ENCODE measurements at regions not wholly inside any gene's neighbourhood (a gene's known extent, or its start where the extent isn't known, plus 50 kb on each side); places are given as distances from the start of the nearest gene placed in this dataset.

DNA sequence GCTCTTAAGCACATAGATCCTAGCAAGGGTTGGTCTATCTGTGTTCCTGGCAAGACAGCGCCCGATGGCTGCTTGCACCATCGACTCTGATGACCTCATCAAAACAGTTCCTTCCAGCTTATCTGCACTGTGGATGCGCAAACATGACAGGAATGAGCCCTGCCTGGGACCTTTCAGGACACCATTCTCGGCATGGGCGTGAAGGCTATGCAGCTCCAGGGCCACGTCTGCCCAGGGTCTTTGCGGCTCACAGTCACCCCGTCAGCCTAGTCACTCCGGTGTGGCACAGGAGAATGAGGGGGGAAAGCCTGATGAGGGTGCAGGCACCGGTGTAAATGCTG is 147.8 kb upstream of the TWIST2 start:
- DNase-seq = peak; percentile 64

DNA sequence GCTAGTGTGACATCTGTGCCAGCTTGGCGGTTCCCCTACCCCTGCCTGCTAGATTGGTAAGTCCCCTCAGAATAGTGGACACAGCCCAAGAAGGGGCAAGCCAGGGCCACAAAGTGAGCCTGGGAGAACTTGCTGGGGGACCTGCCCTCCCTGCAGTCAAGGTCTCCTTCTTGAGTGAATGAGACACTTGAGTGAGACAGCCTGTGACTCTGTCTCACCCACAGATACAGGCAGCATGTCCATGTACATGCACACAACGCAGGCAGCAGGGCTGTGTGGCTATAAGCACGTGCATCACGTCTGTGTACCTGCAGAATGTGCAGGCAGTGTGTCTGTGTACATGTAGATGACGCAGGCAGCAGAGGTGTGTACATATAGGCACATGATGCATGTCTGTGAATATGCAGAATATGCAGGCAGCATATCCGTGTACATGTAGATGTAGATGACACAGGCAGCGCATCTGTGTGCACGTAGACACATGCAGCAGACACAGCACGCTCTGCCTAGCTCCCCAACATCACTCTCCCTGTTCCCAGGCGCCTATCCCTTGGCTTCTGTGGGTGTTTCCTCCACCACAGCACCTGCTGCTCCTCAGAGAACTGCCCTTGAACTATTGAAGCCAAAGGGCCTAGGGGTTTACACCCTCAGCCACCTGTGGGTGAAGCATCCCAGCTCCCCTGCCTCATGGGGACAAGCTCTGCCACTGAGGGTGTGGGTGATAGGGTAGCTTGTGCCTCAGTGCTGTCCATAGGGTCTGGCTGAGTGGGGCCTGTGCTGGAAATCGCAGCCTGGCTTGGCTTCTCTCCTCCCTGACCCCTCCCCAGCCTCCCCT is 147.2 kb upstream of the TWIST2 start:
- Histone ChIP-seq H3K36me3 (no peaks in the 10 kb centered on the region), H3K27ac (peak overlapping the region in 1 of 2 donors; percentile 66), H3K4me3 (no peak overlapping the region), H3K9me3 (no peaks in the 10 kb centered on the region), H3K27me3 (no peaks in the 10 kb centered on the region), H3K4me1 (no peaks in the 10 kb centered on the region)
- intact Hi-C loops (cut with DNase I; ENCODE audit: low total_unique reads) = no loop called here
- TF ChIP-seq, protein P1, sequence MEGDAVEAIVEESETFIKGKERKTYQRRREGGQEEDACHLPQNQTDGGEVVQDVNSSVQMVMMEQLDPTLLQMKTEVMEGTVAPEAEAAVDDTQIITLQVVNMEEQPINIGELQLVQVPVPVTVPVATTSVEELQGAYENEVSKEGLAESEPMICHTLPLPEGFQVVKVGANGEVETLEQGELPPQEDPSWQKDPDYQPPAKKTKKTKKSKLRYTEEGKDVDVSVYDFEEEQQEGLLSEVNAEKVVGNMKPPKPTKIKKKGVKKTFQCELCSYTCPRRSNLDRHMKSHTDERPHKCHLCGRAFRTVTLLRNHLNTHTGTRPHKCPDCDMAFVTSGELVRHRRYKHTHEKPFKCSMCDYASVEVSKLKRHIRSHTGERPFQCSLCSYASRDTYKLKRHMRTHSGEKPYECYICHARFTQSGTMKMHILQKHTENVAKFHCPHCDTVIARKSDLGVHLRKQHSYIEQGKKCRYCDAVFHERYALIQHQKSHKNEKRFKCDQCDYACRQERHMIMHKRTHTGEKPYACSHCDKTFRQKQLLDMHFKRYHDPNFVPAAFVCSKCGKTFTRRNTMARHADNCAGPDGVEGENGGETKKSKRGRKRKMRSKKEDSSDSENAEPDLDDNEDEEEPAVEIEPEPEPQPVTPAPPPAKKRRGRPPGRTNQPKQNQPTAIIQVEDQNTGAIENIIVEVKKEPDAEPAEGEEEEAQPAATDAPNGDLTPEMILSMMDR (IDR thresholded peaks at IDR 0.05) = no peak
- no peak for TF ChIP-seq POLR2A (IDR thresholded peaks at IDR 0.05)
- peak in 1 of 2 donors; percentile 12 for DNase-seq

More for the DNA sequence above, 147.8 kb upstream of the TWIST2 start:
- Histone ChIP-seq H3K4me3 (no peak overlapping the region), H3K27me3 (no peaks in the 10 kb centered on the region), H3K4me1 (peaks cover 0 to 2% of the 10 kb centered on the region in 2 donors), H3K27ac (peak overlapping the region in 1 of 2 donors; percentile 66), H3K9me3 (no peaks in the 10 kb centered on the region), H3K36me3 (no peaks in the 10 kb centered on the region)
- no peak for TF ChIP-seq POLR2A (IDR thresholded peaks at IDR 0.05)
- TF ChIP-seq, protein P1 (IDR thresholded peaks at IDR 0.05) = no peak
- intact Hi-C loops (cut with DNase I; ENCODE audit: low total_unique reads) = no loop called here

DNA sequence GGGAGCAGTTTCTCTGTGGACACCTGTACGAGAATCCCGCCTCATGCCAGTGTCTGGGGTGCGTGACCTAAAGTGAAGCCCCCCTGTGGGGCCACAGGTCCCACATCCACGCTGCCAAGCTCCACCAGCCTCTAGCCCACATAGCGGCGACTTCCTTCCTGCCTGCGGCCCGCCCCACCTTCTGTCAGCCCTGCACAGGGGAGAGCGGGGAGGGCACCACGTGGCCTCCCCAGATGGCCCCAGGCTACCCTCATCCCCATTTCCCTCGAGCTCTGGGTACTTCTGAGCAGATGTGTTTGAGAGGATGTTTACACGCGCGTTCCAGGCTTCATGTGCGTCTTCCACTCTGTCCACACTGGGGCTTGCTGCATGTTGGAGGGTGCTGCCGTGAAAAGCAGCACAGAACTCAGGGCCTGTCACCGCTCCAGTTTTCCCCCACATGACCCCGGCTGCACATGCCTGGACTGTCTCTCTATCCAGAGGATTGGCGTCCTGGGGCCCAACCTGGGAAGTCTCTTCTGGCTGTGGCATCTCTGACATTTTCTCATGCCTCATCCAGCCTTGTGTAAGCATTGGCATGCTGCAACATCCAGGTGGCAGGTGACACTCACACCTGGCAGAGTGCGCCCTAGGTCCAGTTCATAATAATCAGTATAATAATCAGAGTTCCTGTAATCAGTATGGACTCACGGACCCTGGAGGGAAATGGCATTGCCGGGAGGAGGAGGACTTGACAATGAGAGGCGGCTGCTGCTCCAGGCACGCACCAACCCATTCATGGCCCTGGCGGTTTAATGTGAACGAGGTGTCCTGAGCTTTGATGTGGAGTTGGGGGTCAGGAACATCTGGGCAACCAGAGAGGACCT is 146.3 kb upstream of the TWIST2 start:
- no peak for TF ChIP-seq POLR2A (IDR thresholded peaks at IDR 0.05)
- TF ChIP-seq, protein P1 (IDR thresholded peaks at IDR 0.05) = no peak
- no peak overlapping the region for H3K27ac ChIP-seq
- intact Hi-C loops (cut with DNase I; ENCODE audit: low total_unique reads) = no loop called here
- H3K4me3 ChIP-seq = no peak overlapping the region
- no peaks in the 10 kb centered on the region for H3K27me3 ChIP-seq
- H3K36me3 ChIP-seq = no peaks in the 10 kb centered on the region
- no peaks in the 10 kb centered on the region for H3K4me1 ChIP-seq
- peak in 1 of 2 donors; percentile 11 for DNase-seq
- no peaks in the 10 kb centered on the region for H3K9me3 ChIP-seq

DNA sequence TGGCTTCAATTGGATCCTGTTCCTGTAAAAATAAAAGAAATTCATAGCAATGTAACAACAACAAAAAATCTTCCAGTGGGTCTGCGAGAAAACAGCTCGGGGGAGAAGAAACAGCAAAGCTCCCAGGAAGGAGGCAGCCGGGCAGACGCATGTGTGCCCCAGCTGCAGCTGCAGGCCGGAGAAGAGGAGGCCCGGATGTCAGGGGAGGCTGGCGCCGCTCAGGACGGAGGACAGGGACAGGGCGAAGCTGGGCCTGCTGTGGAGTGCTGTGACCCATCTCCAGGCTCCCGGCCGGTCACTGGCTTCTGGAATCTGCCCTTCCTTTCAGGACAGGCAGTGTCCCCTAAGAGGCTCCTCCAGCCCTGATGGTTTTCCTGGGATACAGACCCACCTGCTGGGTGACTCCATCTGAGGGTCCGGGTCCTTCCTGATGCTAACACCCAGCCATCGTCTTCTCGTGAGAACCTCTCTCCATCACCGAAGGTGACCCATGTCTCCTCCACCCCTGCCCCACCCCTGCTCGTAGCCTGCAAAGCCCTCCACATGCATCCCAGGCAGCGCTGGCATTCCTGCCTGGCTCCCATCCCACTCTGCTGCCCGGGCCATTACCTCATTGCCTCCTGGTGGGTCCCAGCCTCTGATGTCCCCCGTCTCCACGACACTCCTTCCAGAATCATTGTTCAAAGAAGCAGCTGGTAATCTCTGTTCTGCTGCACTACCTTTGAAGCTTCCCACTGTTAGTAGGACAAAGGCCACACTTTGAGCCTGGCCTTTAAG is 145.4 kb upstream of the TWIST2 start:
- H3K4me1 ChIP-seq = no peaks in the 10 kb centered on the region
- no peak for TF ChIP-seq POLR2A (IDR thresholded peaks at IDR 0.05)
- TF ChIP-seq, protein P1 (IDR thresholded peaks at IDR 0.05) = no peak
- DNase-seq = peak in 1 of 2 donors; percentile 11
- no peaks in the 10 kb centered on the region for H3K9me3 ChIP-seq
- intact Hi-C loops (cut with DNase I; ENCODE audit: low total_unique reads) = no loop called here
- no peak overlapping the region for H3K27ac ChIP-seq
- H3K4me3 ChIP-seq = no peak overlapping the region
- no peaks in the 10 kb centered on the region for H3K36me3 ChIP-seq
- H3K27me3 ChIP-seq = no peaks in the 10 kb centered on the region

Data from uterus (tissue), 3 donors.